GM21825 (cell line): ENCODE measurements at regions not wholly inside any gene's neighbourhood (a gene's known extent, or its start where the extent isn't known, plus 50 kb on each side); places are given as distances from the start of the nearest gene placed in this dataset.

ENCODE experiments used
- ATAC-seq: cut with Tn5 transposase; IDR thresholded peaks from one replicate; pipeline ENCODE4 v1.9.1; 2021; ENCODE audit warnings: mild to moderate bottlenecking, moderate library complexity; ENCODE audit not compliant: unreplicated experiment

DNA sequence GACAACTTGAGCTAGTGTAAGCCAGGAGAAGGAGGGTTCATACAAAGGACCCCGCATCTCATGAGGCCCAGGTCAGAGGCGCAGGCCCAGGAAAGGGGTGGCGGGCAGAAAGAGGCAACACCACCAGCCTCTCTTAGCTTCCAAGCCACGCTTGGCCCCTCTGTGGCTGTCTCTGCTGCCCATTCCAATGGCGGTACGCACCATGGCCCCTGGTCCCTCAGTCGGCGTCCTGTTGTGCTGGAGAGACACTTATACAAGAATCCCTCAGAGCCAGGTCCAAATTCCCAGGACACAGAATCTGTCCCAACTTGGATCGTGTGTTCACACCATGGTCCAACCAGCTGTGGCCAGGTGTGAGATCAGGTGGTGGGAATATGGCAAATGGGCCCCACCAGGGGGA, 127.0 kb upstream of the CDH4 start:
- no peak for ATAC-seq

DNA sequence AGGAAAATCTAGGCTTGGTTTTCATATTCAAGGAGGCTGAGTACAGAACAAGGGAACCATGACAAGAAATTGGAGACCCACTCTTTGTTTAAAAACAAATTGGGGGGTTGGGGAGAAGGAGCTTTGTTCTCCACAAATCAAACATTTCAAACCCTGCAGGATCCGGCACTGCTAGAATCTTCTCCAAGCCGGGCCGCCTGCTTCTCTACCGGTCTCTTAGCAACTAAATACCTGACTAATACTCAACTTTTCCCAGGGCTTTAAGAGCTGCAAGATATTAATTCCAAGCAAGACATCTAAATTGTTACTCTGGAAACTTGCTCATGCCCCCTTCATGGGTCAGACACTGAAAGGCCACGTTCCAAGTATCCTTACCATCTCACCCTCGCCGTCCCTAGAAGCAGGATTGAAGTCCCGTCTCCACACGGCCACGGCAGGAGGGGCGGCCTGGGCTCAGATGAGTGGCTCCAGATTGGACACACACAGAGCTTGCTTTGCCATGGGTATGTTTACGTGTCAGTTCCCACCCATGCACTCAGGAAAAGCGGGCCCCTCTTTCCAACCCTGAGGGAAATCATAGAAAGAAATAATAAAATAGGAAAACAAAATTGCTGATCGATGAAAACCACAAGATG, 126.4 kb upstream of the CDH4 start:
- ATAC-seq = no peak

DNA sequence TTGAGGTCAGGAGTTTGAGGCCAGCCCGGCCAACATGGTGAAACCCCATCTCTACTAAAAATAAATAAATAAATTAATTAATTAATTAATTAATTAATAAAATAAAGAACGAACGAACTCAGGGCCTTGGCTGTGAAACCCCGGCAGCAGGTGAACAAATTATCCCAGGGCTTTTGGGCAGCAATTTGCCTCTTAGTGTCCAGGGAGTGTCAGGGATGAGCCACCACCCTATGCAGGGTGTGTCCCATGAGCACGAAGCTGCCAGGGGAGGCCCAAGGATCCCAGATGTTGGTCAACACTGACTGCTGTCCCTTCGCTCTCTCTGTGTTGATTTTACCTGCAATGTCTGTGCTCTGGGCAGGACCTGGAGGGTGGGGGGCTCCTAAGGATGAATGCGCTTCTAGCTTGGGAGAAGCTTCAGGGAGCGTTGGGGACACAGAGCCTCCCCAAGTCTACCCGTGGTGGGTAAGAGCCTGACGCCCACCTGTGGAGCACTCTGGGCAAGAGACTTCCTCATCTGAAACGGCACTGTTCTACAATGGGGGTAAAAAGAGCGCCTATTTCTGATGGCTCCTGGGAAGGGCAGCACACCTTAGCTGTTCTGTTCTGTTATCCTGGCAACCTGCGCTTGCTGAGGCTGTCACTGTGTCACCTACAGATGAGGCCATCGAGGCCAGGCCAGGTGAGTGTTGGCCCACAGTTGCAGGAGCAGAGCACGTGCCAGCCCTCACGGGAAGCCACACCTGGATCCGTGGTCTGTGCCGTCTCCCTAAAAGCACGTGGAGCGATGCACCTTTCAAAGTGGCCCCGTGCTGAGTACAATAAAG, 125.5 kb upstream of the CDH4 start:
- ATAC-seq = no peak

DNA sequence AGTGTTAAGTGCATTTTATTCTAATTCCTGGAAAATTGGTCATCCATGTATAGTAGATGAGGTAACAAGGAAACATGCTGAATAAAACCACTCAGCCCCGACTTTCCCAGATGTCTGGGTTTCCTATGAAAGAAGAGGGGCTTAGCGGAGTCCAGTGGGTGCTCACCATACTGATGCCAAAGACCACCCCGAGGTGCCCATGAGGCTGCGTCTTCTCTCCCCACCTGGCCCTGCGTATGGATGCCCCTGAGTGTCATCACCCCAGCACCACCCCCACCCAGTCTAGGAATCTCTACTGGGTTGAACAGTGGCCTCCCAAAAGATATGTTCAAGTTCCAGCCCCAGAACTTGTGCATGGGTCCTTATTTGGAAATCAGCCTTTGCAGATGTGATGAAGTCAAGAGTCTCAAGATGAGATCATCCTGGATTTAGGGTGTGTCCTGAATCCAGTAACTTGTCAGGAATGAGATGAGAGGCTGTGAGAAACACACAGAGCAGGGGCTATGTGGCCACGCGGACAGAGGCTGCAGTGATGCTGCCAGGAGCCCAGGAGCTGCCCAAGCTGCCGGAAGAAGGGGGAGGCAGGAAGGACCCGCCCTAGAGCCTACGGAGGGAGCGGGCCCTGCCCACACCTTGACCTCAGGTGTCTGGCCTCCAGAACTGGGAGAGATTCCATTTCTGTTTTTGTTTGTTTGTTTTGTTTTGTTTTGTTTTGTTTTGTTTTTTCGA, 124.6 kb upstream of the CDH4 start:
- ATAC-seq = no peak

DNA sequence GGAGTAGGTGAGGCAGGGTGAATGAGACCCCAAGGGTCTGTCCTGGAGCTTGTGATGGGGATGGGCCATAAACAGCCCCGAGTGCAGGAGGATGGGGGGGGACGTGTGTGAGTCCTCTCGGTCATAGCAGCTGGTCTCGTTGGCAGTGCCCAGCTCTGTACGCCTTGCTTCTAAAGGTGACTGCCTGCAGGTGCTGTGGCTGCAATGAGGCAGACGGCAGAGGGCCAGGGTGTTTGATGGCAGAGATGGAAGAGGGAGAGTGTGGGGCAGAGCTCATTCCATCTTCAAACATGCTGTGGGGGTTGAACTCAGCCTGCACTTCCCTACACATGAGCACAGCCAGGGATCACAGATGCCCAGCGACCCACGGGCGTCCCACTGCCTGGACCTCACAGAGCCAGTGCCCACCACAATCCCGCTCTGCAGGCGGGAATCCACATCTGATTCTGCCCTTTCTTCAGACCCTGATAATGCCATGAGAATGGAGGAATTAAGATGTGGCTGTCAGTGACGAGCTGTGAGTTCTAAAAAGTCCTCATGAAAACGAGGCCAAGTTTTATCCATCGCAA, 123.3 kb upstream of the CDH4 start:
- no peak for ATAC-seq

DNA sequence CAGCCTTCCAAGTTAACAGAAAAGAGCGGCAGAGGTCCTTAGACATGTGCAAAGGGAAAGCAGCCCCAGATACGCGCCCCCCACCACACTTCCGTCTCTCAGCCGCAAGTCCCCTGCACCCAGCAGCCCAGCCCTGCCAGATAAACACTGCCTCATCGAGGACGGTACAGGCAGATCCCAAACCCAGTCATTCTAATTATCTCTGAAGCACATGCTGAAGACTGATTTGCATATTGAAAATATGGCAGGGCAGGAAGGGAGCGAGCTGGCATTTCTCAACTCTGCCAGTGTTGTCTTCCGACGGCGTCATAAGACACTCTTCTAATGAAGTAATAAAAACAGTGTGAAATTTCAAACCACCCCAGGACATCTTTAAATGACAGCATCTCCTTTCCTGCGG, 122.8 kb upstream of the CDH4 start:
- no peak for ATAC-seq

DNA sequence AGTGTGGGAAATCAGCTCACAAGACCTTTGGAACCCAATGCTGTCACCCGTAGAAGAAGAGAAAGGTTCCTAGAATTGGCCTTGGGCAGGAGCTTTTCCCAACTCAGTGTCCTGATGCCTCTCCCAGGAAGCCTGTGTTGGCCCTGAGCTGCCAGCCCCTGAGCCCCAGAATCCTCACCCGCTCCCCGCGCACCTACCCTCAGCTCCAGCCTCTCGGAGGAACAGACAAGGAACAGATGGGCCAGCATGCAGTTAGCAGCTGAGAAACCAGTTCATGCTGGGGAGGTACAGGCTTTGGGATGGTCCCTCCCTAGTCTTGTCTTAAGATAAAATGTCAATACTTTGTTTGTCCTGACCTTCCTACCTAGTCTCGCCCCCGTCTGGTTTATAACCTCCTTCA, 121.9 kb upstream of the CDH4 start:
- ATAC-seq = no peak

DNA sequence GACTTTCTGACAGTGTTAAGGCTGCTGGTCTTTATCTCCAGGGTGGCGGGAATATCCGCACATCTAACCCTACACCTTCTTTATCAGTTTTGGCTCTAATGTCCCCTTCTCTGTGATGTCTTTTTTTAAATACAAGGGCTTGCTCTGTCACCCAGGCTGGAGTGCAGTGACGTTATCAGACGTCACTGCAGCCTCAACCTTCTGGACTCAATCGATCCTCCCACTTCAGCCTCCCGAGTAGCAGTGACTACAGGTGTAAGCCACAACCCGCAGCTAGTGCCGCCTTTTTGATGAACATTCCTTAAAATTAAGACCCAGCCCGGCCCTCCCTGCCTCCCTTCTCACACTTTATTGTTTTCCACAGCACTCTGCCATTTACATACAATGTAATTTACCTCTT, 120.1 kb upstream of the CDH4 start:
- no peak for ATAC-seq

DNA sequence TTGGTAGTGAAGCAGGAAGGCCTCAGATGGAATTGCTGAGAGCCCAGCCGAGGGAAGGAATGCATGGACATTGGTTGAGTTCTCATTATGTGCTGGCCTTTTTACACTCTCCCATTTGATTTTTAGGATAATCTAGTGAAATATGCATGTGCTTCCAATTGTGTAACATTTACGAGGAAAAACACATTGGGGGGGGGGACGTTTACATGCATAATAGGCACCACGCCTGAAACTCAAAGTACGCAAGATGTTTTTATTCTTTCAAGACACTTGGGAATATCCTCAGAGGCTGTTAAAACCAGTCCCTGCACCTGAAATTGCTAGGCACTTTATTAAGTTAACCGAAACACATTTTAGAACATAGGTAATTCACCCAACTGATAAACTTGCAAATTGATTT, 118.5 kb upstream of the CDH4 start:
- ATAC-seq = no peak

DNA sequence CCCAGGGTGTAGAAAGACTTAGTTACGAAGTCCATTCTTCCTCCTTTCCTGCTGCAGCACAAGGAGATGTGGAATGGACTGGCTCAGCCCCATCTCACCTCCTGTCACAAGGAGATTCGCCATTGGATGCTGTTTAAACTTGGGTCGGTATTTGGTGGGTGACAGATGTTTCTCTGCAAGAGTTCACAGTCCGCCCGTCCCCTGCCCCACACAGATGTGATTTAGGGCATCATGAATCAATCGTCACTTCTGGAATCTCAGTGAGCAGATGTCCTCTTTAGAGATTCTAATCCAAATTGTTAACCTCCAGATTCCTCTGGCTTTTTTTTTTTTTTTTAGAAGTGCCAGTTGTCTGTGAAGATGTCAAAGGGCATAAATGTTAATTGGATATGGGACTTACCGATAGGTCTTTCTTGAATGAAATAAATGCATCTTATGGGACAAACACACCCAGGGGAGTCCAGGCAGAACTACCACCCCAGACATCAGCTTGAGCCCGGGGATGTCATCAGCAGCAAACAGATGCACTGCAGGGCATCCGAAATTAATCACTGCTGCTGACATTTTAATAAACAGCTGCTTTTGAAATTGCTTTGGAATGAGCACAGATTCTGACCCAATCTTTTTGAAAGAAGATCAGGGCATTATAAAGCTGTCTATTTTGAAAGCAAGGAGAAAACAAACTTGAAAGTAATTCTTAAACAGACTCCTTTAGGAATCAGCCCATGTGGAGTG, 117.6 kb upstream of the CDH4 start:
- ATAC-seq = no peak

DNA sequence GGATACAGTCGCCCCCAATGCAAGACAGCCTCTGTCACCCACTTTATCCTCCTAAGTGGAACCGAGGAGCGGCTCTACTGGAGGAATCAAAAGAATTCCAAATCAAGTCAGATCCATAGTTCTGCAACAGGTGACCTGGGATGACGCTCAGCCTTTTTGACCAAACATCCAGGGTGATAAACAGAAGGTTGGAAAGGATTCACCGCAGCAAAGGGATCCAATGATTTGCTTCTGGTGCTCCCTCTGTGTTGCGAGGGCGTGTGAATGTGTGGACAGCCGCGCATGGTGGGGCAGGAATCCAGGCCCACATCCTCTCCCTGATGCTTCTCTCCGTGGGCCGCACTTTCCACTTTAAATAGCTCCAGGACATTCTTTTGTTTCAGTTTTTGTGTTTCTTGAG, 116.8 kb upstream of the CDH4 start:
- no peak for ATAC-seq

DNA sequence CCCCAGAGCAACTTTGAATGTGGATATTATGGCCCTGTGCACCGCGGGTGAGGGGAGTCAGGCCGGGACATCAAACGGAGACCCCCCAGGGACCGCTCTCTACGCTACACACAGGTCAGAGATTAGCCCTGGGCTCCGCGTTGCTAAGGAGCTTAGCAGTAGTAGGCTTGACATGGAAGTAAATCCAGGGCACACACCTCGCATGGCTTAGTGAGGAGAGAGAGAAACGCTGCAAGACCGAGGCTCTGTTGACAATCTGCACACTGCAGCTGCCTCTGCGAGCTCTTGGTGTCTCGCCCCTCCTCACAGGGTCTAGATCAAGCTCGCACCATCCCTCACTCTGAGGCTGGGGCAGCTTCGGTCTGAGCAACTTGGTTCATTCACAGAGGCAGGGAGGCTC, 116.1 kb upstream of the CDH4 start:
- no peak for ATAC-seq

DNA sequence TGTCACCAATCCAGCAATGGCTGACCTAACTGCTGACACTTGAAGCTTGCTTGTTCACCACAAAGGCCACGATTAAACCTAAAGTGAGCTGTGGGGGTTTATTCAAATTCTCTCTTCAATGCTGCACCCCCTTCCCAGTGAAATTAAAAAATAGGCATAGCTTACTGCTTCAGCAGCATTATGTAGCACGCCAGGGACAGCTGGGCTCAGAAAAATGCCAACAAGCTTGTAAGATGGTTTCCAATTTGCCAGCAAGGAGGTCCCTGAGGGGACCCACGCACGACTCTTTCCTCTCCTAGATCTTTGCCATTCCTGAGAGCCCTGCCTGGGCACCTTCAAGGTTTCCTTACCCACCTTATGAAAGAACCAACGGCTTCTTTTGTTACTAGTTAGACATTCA, 113.5 kb upstream of the CDH4 start:
- no peak for ATAC-seq

DNA sequence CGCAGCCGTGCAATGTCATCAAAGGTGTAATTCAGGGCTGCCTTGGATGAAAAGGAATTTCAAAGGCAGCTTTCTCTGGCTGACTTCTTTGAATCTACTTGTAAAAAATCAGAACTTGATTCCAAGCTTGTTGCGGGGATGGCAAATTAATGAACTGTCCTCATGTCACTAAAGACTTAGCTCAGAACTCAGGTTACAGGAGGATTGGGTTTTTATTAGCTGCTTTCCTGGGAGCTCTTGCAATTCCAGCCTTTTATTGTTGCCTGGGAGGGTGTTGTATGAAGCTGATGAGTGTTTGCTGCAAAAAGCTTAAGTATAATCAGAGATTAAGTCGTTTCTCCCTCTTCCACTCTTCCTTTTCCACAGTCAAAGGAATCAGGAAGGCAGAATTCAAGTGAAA, 113.0 kb upstream of the CDH4 start:
- no peak for ATAC-seq

DNA sequence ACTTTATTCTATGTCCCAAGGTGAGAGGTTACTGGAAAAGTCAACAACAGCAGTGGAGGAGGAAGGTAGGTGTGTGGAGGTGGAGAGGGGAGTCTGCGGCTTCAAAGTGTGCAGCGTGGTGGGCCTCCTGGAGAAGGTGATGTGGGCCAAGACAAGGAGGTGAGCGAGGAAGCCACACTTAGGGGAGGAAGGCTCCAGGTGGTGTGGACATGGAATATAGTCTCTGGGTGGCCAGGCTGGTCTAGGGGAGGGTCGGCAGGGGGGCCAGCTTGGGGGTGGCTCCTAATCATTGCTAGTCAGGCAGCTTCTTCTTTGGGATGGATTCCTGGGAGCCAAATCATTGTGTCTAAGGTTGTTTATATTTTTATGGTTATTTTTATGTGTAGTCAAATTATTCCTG, 111.5 kb upstream of the CDH4 start:
- ATAC-seq = no peak

DNA sequence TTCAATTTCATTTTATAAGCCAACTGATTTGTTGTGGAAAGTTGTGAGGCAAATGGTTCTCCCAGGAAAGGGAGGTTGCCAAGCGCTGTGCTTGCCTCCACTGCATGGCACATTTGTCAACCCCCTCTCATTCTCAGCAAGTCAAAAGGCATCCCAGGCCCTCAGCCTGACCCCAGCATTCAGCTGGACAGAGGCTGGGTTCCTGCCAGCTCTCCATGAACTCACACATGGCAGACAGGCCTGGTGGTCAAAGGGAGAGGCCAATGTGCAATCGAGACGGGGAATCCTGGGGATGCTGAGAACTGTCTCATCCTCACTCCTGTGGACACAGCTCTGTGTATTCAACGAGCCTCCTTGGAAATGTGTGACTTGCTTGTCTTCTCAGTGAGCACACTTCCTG, 106.0 kb upstream of the CDH4 start:
- ATAC-seq = no peak

DNA sequence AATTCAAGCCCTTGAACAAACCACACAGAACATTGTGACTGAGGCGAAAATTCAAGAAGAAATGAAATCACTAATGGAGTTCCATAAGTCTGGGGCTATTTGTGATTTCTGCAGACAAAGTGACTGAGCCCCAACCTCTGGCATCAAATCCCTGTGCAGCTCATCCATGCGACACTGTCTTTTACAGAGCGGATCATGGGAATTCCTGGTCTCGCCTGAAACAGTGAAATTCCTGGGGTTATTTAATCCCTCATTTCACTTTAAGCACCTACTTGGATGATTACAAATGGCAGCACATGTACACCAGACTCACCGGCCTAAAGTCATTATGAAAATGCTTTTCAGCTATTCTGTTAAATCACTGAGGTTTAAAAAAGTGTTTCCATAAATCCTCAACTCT, 102.4 kb upstream of the CDH4 start:
- ATAC-seq = no peak

DNA sequence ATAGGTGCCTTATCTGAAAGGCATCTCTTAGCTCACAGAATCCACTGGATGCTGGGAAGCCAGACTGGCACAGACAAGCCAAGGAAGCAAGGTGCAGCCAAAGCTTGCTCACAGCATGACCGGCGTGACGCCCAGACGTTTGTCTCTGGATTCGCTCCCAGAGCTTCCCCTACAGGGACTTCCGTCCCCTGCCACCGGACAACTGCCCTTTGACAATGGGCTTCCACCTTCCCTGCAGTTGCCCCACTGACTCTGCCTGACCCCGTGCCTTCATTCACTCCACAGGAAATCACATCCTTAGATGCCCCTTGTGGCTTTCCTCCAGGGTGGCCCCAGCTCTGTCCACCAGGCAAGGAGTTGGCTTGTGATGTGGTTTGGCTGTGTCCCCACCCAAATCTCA, 94.8 kb upstream of the CDH4 start:
- no peak for ATAC-seq

DNA sequence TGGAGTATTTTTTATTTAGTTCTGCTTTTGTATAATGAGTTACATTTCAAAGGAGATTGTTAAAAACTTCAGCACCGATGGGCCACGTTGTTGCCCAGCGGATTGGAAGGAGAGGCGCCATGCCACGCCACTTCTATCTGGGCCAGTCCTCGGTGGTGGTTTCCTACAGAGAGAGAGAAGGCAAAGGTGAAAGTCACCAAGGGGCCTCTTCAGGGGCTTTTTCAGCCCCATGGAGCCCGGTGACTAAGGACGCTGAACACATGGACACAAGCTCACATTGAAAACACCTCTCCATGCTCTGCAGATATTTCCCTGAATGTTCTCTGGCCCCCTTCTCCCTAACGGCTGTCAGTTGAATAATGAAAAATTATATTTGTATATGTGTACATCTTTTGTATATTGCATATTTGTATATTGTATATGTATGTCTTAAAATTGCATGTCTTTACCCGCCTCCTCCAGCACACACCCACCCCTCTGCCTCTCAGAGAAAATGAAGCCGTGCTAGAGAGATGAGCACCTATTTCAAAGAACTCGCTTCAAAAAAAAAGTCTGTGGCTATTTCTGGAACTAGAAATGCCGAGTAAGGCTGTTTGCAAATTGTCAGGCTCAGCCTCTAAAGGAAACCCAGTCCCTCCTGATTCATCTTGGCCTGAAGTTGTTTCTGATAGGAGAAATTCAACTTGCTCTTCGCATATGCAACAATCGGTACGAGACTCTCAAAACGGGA, 91.9 kb upstream of the CDH4 start:
- no peak for ATAC-seq

DNA sequence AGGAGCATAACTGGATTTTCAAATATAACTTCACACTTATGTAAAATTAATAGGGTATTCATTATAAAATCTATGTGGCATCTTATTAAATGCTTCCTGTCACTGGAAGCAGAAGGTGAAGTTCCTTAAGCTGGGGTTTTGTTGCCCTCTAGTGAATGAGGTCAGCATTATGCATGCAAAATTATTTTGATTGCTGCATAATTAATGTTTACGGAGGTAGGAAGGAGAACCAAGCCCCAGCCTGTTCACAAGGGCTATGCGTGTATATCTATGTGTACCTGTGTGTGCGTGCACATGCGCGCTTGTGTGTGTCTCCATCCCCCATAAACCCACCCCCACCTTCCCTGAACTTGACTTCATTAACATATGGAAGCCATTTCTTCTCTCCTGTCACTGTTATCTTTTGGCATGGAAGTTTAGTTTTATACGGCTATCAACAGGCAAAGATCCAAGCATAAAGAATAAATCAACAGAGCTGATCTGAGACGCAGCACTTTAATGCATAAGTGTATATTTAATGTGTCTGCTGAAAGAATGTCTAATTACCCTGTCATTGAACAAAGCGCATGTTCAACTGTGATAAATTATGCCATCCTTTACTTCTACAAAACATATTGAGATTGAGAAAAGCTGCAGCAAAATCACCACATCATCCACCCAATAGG, 90.2 kb upstream of the CDH4 start:
- ATAC-seq = no peak
